Fibroblast of skin of abdomen (primary cell): ENCODE measurements at regions not wholly inside any gene's neighbourhood (a gene's known extent, or its start where the extent isn't known, plus 50 kb on each side); places are given as distances from the start of the nearest gene placed in this dataset.
"Not testable (repeated sequence)": the region's sequence is repeated elsewhere in the genome, so short reads cannot be mapped to it uniquely, and the experiment has no call there.

Source experiments
- DNase-seq: peaks from one replicate; pipeline ENCODE4 v3.0.0-alpha.2; 2013

- no peak for DNase-seq
These were observed 508.3 kb upstream of the ARID1B start for GRCh38 chr6:156268849-156269248.

GRCh38 chr6:156262014-156262413 is 515.2 kb upstream of the ARID1B start:
- DNase-seq, result no peak

DNA sequence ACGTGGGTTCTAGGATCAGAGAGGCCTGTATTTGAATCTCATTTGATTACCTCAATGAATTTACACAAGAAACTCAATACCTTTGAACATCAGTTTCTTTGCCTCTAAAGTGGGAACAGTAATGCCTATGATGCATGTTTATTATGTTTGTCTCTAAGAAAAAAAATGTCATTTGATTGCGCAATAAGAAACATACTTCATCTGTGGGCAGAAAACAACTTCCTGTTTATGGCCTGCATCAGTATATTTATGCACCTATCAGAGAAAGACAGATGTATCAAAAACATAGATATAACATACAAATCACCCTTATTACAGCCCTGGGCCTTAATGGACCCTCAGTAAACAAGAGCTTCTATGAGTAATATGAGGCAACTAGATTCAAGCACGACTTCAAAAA is 516.4 kb upstream of the ARID1B start:
- DNase-seq, result no peak

DNA sequence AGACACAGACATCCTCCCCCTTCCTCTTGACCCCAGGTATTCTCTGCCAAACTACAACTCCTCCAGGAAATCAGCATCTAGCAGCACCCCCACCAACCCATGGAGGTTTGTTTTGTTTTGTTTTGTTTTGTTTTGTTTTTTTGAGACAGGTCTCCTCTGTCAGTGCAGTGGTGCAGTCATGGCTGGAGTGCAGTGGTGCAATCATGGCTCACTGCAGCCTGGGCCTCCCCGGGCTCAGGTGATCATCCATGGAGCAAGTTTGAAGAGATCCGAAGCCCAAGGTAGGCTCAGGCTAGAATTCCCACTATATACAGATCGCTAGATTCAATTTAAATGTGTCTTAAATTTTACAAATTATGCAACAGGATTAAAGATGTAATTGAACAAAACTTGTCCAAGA is 518.2 kb upstream of the ARID1B start:
- DNase-seq, result no peak

DNA sequence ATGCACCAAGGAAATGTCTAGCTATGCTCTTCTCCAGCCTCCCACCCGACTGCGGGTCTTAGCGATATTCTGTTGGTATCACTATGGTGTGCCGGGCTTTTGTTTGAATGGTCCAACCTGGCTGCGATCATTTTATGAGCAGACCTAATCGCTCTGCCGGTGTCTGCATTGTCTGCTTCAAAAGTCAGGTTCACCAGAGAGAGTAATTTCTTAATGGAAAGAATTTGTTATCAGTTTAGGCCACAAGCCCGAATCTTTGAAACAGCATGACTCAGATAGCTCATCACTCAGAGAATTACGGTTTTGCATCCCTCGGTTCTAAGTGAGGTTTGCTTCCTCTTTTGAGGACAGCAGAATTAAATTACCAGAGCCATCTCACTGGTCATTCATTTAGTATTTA is 521.0 kb upstream of the ARID1B start:
- no peak for DNase-seq

- DNase-seq, result no peak
These were observed 522.9 kb upstream of the ARID1B start for GRCh38 chr6:156254240-156254639.

DNA sequence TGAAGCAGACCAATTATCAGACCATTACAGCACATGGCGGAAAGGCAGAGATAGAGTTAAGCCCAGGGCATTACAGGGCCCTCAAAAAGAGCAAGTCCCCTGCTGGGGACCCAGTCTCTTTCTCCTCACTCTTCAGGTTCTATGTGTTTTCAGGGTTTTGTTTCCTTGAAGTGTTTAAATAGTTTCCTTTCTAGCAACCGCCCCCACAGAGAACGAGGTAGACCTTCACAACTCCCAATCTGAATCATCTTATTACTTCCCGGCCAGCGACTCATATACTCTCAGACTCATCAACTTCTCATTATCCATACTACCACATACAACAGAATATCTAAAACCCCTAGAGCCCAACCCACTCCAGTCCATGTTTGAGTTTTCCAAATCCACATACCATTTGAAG is 526.6 kb upstream of the ARID1B start:
- peak; percentile 38 for DNase-seq

DNA sequence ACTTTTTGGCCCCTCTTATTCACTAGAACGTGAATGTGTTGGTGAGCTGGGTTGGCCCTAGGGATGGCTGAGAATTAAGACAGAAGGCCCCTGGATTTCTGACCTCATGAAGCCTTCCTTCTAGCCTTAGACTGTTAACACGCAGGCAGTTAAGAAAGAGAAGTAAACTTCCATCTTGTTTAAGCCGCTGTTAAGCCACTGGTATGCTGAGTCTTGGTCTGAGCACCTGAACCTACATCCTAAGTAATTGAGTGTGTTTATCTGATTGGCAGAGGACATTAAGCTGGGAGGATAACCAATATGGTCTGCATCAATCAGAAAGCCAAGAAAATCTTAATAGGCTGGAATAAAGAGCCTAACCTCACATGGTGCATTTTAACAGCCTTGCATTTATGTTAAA is 535.0 kb upstream of the ARID1B start:
- DNase-seq, result no peak

DNA sequence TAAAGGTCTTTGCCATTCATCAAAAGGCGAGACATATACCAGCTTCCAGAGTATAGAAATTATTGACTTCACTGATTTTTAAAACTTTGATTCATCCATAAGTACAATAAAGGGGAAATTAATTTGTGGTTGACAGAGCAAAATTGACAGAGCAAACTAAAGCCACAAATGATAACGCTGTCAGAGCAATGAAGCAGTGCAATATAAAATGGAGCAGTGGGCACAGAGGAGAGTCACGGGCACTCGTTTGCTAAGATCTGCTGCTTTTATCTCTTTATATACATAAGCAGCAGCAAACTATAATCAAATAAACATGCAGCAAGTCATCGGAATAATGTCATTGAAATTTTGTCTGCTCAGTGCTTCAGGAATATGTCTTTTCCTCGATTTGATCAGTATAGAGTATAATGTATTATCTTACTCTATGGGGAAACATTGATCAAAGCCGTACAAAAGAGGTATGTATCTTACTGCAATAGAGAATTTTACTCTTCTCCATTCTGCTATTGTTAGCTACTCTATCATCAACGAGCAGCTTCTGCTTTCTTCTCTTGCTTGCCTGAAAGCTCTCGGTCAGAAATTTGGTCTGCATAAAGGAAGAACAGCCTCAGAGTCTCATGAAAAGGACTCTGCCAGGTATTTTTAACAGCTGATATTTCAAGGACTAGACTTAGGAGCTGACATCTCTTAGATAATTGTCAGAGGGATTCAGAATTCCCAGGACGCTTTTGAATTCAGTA is 546.0 kb upstream of the ARID1B start:
- no peak for DNase-seq

DNA sequence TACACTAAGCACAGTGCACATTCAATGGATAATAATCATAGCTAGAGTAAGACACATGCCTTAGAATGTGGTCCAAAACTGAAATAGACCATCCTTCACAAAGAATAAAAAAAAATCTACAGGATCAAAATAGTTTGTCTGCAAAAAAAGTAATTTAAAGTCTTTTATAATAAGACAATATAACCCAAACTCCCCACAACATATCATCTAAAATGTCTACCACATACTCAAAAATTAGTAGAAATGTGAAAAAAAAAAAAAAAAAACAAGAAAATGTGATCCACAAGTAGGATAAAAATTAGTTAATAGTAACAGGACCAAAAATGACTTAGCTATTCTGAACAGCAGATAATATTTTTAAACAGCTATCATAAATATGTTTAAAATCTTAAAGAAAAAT is 557.2 kb upstream of the ARID1B start:
- DNase-seq, result no peak

GRCh38 chr6:156205678-156206077 is 571.5 kb upstream of the ARID1B start:
- no peak for DNase-seq

GRCh38 chr6:156199182-156199581 is 578.0 kb upstream of the ARID1B start:
- DNase-seq, result no peak

GRCh38 chr6:156197513-156197912 is 579.7 kb upstream of the ARID1B start:
- no peak for DNase-seq

GRCh38 chr6:156194981-156195380 is 582.2 kb upstream of the ARID1B start:
- no peak for DNase-seq

GRCh38 chr6:156193381-156193780 is 583.8 kb upstream of the ARID1B start:
- DNase-seq, result no peak

- DNase-seq, result no peak
These were observed 585.3 kb upstream of the ARID1B start for GRCh38 chr6:156191895-156192294.

DNA sequence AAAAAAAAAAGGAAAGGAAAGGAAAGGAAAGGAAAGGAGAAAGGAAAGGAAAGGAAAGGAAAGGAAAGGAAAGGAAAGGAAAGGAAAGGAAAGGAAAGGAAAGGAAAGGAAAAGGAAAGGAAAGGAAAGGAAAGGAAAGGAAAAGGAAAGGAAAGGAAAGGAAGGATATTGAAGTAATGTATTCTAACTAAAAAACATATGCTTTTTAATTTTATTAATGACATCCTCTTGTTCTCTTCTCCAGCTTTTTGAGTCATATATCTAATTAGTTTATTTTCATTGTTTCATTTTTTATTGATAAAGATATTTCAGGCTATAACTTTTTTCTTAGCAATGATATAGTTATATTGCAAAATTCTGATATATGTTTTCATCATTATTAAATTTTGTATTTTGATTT is 585.8 kb upstream of the ARID1B start:
- DNase-seq, result not testable (repeated sequence)

- DNase-seq, result no peak
These were observed 586.9 kb upstream of the ARID1B start for GRCh38 chr6:156190270-156190669.

GRCh38 chr6:156189714-156190113 is 587.5 kb upstream of the ARID1B start:
- DNase-seq, result no peak

- DNase-seq, result no peak
These were observed 588.0 kb upstream of the ARID1B start for GRCh38 chr6:156189195-156189594.

- DNase-seq, result no peak
These were observed 592.1 kb upstream of the ARID1B start for GRCh38 chr6:156185113-156185512.

DNA sequence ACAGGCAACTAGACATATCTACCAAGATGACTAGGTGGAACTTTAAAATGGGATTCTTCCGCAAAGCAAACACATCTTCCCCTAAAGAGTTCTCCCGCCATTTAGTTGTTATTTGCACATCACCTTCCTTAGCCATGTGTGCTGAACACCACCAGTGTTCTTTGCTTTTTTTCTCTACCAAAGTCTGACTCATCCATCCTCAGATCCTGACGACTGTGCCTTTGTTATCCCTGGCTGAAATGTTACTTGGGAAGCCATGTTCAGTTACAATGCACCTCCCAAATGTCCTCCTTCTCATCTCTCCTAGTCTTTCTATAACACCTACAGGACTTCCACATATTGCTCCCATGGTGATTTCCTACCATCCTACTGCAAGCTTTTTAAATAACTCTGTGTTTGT is 593.5 kb upstream of the ARID1B start:
- no peak for DNase-seq

DNA sequence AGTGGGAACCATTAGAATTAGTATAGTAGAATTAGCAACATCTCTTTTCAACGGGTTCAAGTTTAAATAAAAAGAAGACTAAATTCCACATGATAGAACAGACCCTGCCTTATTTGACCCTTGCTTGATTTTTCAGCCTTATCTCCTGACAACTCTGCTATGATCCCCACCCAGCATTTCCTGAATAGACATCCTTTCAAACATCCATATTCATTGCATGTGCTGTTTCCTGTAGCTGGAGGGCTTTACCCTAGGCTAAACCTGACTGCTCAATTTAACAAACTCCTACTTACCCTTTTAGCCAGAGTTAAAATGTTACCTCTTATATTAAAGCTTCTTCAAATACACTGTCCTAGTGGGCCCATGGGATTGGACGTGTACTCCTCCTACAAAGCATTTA is 594.8 kb upstream of the ARID1B start:
- no peak for DNase-seq

- DNase-seq, result no peak
These were observed 595.7 kb upstream of the ARID1B start for GRCh38 chr6:156181506-156181905.

DNA sequence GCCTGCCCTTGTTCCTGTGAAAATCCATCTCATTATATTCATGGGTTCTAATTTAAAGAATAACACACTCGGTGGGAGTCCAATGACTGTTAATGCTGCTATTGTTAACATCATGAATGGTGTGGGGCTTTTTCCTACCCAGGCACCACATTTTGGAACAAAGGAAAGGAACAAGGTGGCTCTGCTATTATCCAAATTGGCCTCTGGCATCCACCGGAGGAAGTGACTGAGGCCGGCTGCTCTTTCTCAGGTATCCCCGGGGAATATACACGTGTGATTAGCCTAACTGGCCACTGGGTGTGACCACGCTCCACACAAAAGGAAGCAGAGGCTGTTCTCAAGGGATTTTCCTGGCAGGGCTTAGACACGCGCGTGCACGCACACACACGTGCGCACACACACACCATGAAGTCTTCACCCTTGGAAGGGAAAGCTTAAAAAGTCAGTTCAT is 601.2 kb upstream of the ARID1B start:
- no peak for DNase-seq
